Cardiac muscle cell (in vitro differentiated cells and primary cell): ENCODE measurements at regions not wholly inside any gene's neighbourhood (a gene's known extent, or its start where the extent isn't known, plus 50 kb on each side); places are given as distances from the start of the nearest gene placed in this dataset.

Source experiments
- DNase-seq, 2 donors: peaks; one replicate each; pipeline versions ENCODE4 v3.0.0 to v3.0.0-alpha.2; 2010 to 2017; ENCODE audit warnings: low read depth in 1 of 2, low spot score in 1 of 2
- H3K27ac ChIP-seq: fragments of 200-600 bp; sonication (generic); 2 replicates; pipeline ENCODE4 v1.5.1; 2016
- H3K27me3 ChIP-seq: fragments of 200-600 bp; sonication (generic); 2 replicates; pipeline ENCODE4 v1.6.0; 2016; ENCODE audit warnings: control low read depth
- H3K36me3 ChIP-seq: fragments of 200-600 bp; sonication (generic); 2 replicates; pipeline ENCODE4 v1.5.1; 2016; ENCODE audit warnings: control low read depth
- H3K4me1 ChIP-seq: fragments of 200-600 bp; sonication (generic); 2 replicates; pipeline ENCODE4 v1.8.1; 2017; ENCODE audit warnings: low read depth, mild to moderate bottlenecking, mixed run types
- H3K4me3 ChIP-seq: fragments of 200-600 bp; sonication (generic); 2 replicates; pipeline ENCODE4 v1.5.1; 2016; ENCODE audit warnings: mild to moderate bottlenecking
- H3K9me3 ChIP-seq: fragments of 200-600 bp; sonication (generic); 2 replicates; pipeline ENCODE4 v1.5.1; 2017; ENCODE audit warnings: low read depth, mild to moderate bottlenecking, control low read depth
- TF ChIP-seq, protein P1 (sequence below): IDR thresholded peaks from 2 replicates; pipeline ENCODE4 v1.5.1; 2012; ENCODE audit warnings: low read depth, mild to moderate bottlenecking, low read length

GRCh38 chr1:177737456-177737855, 232.4 kb downstream of the SEC16B start:
- TF ChIP-seq, protein P1, sequence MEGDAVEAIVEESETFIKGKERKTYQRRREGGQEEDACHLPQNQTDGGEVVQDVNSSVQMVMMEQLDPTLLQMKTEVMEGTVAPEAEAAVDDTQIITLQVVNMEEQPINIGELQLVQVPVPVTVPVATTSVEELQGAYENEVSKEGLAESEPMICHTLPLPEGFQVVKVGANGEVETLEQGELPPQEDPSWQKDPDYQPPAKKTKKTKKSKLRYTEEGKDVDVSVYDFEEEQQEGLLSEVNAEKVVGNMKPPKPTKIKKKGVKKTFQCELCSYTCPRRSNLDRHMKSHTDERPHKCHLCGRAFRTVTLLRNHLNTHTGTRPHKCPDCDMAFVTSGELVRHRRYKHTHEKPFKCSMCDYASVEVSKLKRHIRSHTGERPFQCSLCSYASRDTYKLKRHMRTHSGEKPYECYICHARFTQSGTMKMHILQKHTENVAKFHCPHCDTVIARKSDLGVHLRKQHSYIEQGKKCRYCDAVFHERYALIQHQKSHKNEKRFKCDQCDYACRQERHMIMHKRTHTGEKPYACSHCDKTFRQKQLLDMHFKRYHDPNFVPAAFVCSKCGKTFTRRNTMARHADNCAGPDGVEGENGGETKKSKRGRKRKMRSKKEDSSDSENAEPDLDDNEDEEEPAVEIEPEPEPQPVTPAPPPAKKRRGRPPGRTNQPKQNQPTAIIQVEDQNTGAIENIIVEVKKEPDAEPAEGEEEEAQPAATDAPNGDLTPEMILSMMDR = no peak
- no peak overlapping the region for H3K4me3 ChIP-seq
- H3K9me3 ChIP-seq = no peaks in the 10 kb centered on the region
- peaks cover 7% of the 10 kb centered on the region for H3K27me3 ChIP-seq
- H3K27ac ChIP-seq = no peak overlapping the region
- no peaks in the 10 kb centered on the region for H3K36me3 ChIP-seq
- no peak for DNase-seq
- no peaks in the 10 kb centered on the region for H3K4me1 ChIP-seq

GRCh38 chr1:177732178-177732577, 237.7 kb downstream of the SEC16B start:
- TF ChIP-seq, protein P1 = no peak
- Histone ChIP-seq H3K27me3 (no peaks in the 10 kb centered on the region), H3K36me3 (no peaks in the 10 kb centered on the region), H3K27ac (no peak overlapping the region), H3K9me3 (no peaks in the 10 kb centered on the region), H3K4me3 (no peak overlapping the region), H3K4me1 (no peaks in the 10 kb centered on the region)
- DNase-seq = no peak

DNA sequence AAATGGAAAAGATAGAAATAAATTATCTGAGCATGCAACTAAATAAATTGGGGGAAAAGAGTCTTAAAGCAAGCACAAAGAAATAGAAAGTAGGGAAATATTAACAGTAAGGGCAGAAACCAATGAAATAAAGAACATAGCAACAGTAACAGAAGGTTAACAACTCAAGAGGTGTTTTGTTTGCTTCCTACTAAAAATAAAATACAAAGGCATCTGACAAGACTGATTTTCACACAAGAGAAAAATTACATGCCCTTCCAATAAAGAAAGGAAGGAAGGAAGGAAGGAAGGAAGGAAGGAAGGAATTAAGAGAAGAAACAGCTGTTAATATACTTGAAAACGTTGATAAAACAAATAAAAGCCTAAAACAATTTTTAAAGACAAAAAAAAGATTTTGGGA, 240.2 kb downstream of the SEC16B start:
- Histone ChIP-seq H3K27ac (no peak overlapping the region), H3K36me3 (no peaks in the 10 kb centered on the region), H3K4me1 (no peaks in the 10 kb centered on the region), H3K4me3 (no peak overlapping the region), H3K9me3 (no peaks in the 10 kb centered on the region), H3K27me3 (no peaks in the 10 kb centered on the region)
- TF ChIP-seq, protein P1 = no peak
- no peak for DNase-seq

DNA sequence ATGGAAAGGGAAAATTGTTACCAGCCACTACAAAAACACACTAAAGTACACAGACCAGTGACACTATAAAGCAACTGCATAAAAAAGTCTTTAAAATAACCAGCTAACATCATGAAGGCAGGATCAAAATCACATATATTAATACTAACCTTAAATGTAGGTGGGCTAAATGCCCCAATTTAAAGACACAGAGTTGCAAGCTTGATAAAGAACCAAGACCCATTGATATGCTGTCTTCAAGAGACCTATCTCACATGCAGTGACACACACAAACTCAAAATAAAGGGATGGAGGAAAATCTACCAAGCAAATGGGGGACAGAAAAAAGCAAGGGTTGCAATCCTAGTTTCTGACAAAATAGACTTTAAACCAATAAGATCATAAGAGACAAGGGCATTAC, 246.3 kb downstream of the SEC16B start:
- Histone ChIP-seq H3K36me3 (no peaks in the 10 kb centered on the region), H3K9me3 (no peaks in the 10 kb centered on the region), H3K27ac (no peak overlapping the region), H3K4me3 (no peak overlapping the region), H3K4me1 (no peaks in the 10 kb centered on the region), H3K27me3 (no peaks in the 10 kb centered on the region)
- DNase-seq = no peak
- TF ChIP-seq, protein P1 = no peak

- H3K4me1 ChIP-seq = no peaks in the 10 kb centered on the region
- H3K27ac ChIP-seq = no peak overlapping the region
- H3K36me3 ChIP-seq = no peaks in the 10 kb centered on the region
- H3K27me3 ChIP-seq = peaks cover 5% of the 10 kb centered on the region
- H3K4me3 ChIP-seq = no peak overlapping the region
- no peak for DNase-seq
- TF ChIP-seq, protein P1 = no peak
- H3K9me3 ChIP-seq = no peaks in the 10 kb centered on the region
Measured at GRCh38 chr1:177710696-177711620, 258.9 kb downstream of the SEC16B start.
